IMR-90 (cell line): ENCODE measurements at regions not wholly inside any gene's neighbourhood (a gene's known extent, or its start where the extent isn't known, plus 50 kb on each side); places are given as distances from the start of the nearest gene placed in this dataset.

Experiments used
- BHLHE40 ChIP-seq: fragments of 150-350 bp; IDR thresholded peaks from 2 replicates; pipeline ENCODE4 v1.6.1; 2016; ENCODE audit warnings: mild to moderate bottlenecking, low read depth, low read length
- CHD1 ChIP-seq: IDR thresholded peaks from 2 replicates; pipeline ENCODE4 v1.6.1; 2012; ENCODE audit warnings: low read depth, low read length, improper control_type of control experiment
- FOS ChIP-seq: fragments of 150-350 bp; IDR thresholded peaks from 2 replicates; pipeline ENCODE4 v1.6.1; 2016; ENCODE audit warnings: low read depth, low read length
- MAZ ChIP-seq: IDR thresholded peaks from 2 replicates; pipeline ENCODE4 v1.6.1; 2012; ENCODE audit warnings: low read depth, mild to moderate bottlenecking, low read length, improper control_type of control experiment, moderate library complexity, borderline replicate concordance
- NFE2L2 ChIP-seq: fragments of 150-350 bp; IDR thresholded peaks from 2 replicates; pipeline ENCODE4 v1.6.1; 2016; ENCODE audit warnings: low read depth, mild to moderate bottlenecking, low read length
- POLR2A ChIP-seq: IDR thresholded peaks from 2 replicates; pipeline ENCODE4 v1.6.1; 2012; ENCODE audit warnings: mild to moderate bottlenecking, low read depth, low read length
- RFX5 ChIP-seq: IDR thresholded peaks from 2 replicates; pipeline ENCODE4 v1.8.0; 2012; ENCODE audit warnings: low read depth, mild to moderate bottlenecking, low read length, moderate library complexity
- SMC3 ChIP-seq: fragments of 150-350 bp; IDR thresholded peaks from 2 replicates; pipeline ENCODE4 v1.6.1; 2016; ENCODE audit warnings: low read depth, mild to moderate bottlenecking, antibody characterized with exemption, low read length, moderate library complexity
- TF ChIP-seq, protein P1 (sequence below): conservative IDR thresholded peaks from 2 replicates; pipeline ENCODE4 v1.5.1; 2012; ENCODE audit warnings: mild to moderate bottlenecking, low read depth, low read length, improper control_type of control experiment

DNA sequence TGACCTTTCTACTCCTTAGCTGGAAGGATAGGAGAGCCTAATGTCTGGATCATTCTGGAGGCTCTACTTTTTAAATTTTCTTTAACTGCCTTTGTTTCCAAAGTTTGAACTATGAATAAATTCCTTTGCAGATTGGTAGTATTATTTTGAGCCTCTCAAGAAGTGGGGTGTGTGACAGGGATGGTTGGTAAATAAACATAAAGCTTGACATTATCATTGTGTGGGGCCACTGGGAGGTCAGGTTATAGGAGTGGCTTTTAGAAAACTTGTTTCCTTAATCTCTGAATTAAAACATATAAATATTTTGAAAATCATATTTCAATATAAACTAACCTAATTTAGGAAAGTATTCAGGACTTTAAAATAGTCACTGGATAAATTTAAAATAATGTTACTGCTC is 89.3 kb downstream of the OTOL1 start:
- TF ChIP-seq, protein P1, sequence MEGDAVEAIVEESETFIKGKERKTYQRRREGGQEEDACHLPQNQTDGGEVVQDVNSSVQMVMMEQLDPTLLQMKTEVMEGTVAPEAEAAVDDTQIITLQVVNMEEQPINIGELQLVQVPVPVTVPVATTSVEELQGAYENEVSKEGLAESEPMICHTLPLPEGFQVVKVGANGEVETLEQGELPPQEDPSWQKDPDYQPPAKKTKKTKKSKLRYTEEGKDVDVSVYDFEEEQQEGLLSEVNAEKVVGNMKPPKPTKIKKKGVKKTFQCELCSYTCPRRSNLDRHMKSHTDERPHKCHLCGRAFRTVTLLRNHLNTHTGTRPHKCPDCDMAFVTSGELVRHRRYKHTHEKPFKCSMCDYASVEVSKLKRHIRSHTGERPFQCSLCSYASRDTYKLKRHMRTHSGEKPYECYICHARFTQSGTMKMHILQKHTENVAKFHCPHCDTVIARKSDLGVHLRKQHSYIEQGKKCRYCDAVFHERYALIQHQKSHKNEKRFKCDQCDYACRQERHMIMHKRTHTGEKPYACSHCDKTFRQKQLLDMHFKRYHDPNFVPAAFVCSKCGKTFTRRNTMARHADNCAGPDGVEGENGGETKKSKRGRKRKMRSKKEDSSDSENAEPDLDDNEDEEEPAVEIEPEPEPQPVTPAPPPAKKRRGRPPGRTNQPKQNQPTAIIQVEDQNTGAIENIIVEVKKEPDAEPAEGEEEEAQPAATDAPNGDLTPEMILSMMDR, result no peak
- TF ChIP-seq POLR2A (no peak), CHD1 (no peak), FOS (no peak), BHLHE40 (no peak), NFE2L2 (no peak), MAZ (no peak), SMC3 (no peak), RFX5 (no peak)
